ENCODE measurements at regions not wholly inside any gene's neighbourhood (a gene's known extent, or its start where the extent isn't known, plus 50 kb on each side); places are given as distances from the start of the nearest gene placed in this dataset.

- H3K23ac ChIP-seq (ENCODE audit: insufficient read length), result no peak overlapping the region
- H3K4me1 ChIP-seq (replicated peaks in 1 of 4; ENCODE audit: control insufficient read depth in 3 of 4, insufficient read depth in 4 of 4, low read length in 3 of 4), result no peaks in the 10 kb centered on the region
- FAIRE-seq, result no peak
- no peaks in the 10 kb centered on the region for H3K27me3 ChIP-seq (replicated peaks in 1 of 4; ENCODE audit: control insufficient read depth in 3 of 4, extremely low read depth in 1 of 4, insufficient read depth in 3 of 4, low read length in 3 of 4)
- H3K9me3 ChIP-seq (ENCODE audit: insufficient read depth in 2 of 2, low read depth in 1 of 2, low read length in 1 of 2), result no peaks in the 10 kb centered on the region
- no peaks in the 10 kb centered on the region for H3K79me1 ChIP-seq (ENCODE audit: low read depth, low read length)
- no peak for DNase-seq (ENCODE audit: low read depth in 1 of 2, low spot score in 2 of 2)
- no peak overlapping the region for H3K9ac ChIP-seq (replicated peaks in 1 of 4; ENCODE audit: extremely low read depth in 1 of 4, low read depth in 3 of 4, low read length in 3 of 4)
- no peak overlapping the region for H4K91ac ChIP-seq (replicated peaks; ENCODE audit: insufficient read length, low read length)
- H3K4ac ChIP-seq (replicated peaks; ENCODE audit: insufficient read length, low read depth, low read length), result no peak overlapping the region
- H3K36me3 ChIP-seq (ENCODE audit: control insufficient read depth in 2 of 4, insufficient read depth in 4 of 4, low read length in 3 of 4), result no peaks in the 10 kb centered on the region
- no peak overlapping the region for H3K27ac ChIP-seq (ENCODE audit: low read depth, low read length)
- ChIA-PET CTCF (ENCODE audit: partially characterized antibody) (no interaction called here), POLR2A (ENCODE audit: partially characterized antibody) (no interaction called here)
- no peak overlapping the region for H4K5ac ChIP-seq (ENCODE audit: insufficient read length, low read depth, low read length)
- H2BK12ac ChIP-seq (ENCODE audit: low read depth, low read length), result no peak overlapping the region
- H2BK15ac ChIP-seq (ENCODE audit: low read length), result no peak overlapping the region
- H4K20me1 ChIP-seq (replicated peaks in 1 of 2; ENCODE audit: control insufficient read depth in 1 of 2, insufficient read depth in 2 of 2, low read length in 2 of 2), result no peaks in the 10 kb centered on the region
- TF ChIP-seq RAD21 (IDR thresholded peaks at IDR 0.05 in 1 of 2, conservative IDR thresholded peaks at IDR 0.05 in 1 of 2; ENCODE audit: low read depth in 2 of 2, low read length in 2 of 2) (no peak), CTBP2 (IDR thresholded peaks at IDR 0.05; ENCODE audit: borderline replicate concordance, insufficient read depth, insufficient read length, low read length) (no peak), KDM1A (IDR thresholded peaks at IDR 0.05; ENCODE audit: borderline replicate concordance, low read length) (peak; percentile 68)
- no peak overlapping the region for H4K8ac ChIP-seq (ENCODE audit: extremely low read depth, insufficient read depth, low read length)
- H2BK20ac ChIP-seq (ENCODE audit: low read length), result no peak overlapping the region
- 90% methylated on average over 2 of the region's 2 CpGs; no CpG with 5 or more reads in 1 of the 2 experiments for WGBS, 2 experiments (ENCODE audit: extremely low coverage in 1 of 2, insufficient coverage in 1 of 2, insufficient read length in 1 of 2, insufficient replicate concordance in 2 of 2, low coverage in 1 of 2, low lambda C conversion rate in 2 of 2, missing lambda C conversion rate in 1 of 2)
- no peak overlapping the region for H2AK5ac ChIP-seq (ENCODE audit: low read depth, low read length)
- H3K23me2 ChIP-seq (ENCODE audit: low read depth, low read length), result no peaks in the 10 kb centered on the region
- no peak overlapping the region for H2BK120ac ChIP-seq (replicated peaks; ENCODE audit: low read depth, low read length)
- no peak overlapping the region for H2BK5ac ChIP-seq (ENCODE audit: low read depth, low read length)
- H2AFZ ChIP-seq (ENCODE audit: low read length), result no peak overlapping the region
- H3K18ac ChIP-seq (ENCODE audit: extremely low read depth, low read length), result no peak overlapping the region
- H3K4me2 ChIP-seq (ENCODE audit: insufficient read depth in 1 of 2, low read depth in 2 of 2, low read length in 2 of 2), result no peak overlapping the region
- H3K56ac ChIP-seq (replicated peaks; ENCODE audit: insufficient read length, low read depth, low read length), result no peak overlapping the region
- H3K4me3 ChIP-seq (ENCODE audit: extremely low read depth in 1 of 4, insufficient read depth in 2 of 4, low read depth in 3 of 4, low read length in 4 of 4), result no peak overlapping the region
- H3K14ac ChIP-seq (ENCODE audit: insufficient read length), result no peak overlapping the region
- no peaks in the 10 kb centered on the region for H3K79me2 ChIP-seq (ENCODE audit: control insufficient read depth in 1 of 2, insufficient read depth in 2 of 2, low read length in 2 of 2)
Observed at GRCh38 chr12:115646210-115646609, 631.3 kb downstream of the MED13L start.

All from H1 (cell line).